Left ventricle myocardium superior (tissue), 1 donor: ENCODE measurements at regions not wholly inside any gene's neighbourhood (a gene's known extent, or its start where the extent isn't known, plus 50 kb on each side); places are given as distances from the start of the nearest gene placed in this dataset.
"Not testable (repeated sequence)": the region's sequence is repeated elsewhere in the genome, so short reads cannot be mapped to it uniquely, and the experiment has no call there.

ENCODE experiments used
- ATAC-seq: fragments of 200-7000 bp; cut with Tn5 transposase; one replicate; pipeline ENCODE4 v1.9.1; 2020; ENCODE audit warnings: mild to moderate bottlenecking, moderate library complexity
- DNase-seq: peaks from one replicate; pipeline ENCODE4 v3.0.0-alpha.2; 2020
- intact Hi-C: fragments of 100-400 bp; cut with micrococcal nuclease; formaldehyde crosslinking; loops from one replicate; pipeline ENCODE4 v1.11.0; 2022
- donor health status: DM: no; HTN: yes; CAD: no; lungs with severe emphysema.

DNA sequence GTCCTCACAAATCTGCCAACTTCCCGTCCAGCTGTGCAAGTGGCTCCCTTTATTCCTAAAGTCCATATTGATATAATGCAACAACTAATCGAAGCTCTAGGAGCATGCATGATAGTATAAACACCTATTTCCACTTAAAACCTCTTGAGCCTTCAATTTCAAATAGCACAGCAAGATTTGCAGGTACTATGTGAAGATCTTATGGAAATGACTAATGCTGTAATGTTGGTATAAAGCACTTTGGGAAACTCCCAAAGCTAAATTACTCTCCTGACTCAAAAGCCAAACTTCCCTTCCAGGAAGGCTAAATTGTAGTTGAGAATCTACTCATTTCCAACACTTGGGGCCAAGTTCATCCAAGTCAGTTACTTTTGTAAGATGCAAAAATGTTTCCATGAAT, 287.6 kb upstream of the CDH11 start:
- intact Hi-C loops: no loop called here
- no peak for ATAC-seq
- no peak for DNase-seq

DNA sequence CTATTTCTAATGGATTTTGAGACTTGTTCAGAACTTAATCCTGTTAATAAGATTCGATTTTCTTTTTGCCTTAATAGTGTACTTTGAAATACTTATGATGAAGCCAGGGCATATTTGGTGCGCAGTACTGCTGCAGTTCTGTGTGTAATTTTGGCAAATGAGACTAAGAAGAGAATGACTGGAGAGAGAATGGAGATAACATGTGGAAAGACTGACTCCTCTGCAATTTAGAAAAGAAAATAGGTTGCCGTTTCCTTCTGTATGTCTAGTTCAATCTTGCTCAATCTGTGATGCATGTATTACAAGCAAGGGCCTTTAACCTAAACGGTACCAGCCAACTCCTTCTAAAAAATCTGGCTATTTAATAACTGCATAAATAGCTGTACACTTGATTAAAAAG, 285.1 kb upstream of the CDH11 start:
- intact Hi-C loops: no loop called here
- ATAC-seq: no peak
- no peak for DNase-seq

DNA sequence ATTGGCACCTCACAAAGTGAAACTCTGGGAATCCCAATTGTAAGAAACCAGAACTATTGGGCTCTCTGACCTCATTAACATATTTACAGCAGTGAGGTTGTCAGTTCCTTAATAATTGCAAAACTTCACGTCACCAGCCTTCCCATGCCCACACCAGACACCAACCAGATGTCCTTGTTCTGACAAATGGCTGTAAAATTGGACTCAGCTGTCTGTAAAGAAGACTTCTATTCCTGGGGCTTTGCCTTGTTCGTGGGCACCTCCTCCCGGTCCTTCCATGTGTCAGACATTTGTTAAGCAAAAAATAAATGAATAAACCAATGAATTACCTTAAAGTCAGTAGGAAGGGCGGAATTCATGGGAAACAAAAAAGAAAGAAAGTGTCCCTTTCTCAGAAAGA, 284.3 kb upstream of the CDH11 start:
- intact Hi-C loops: no loop called here
- ATAC-seq (no peak), DNase-seq (no peak)

DNA sequence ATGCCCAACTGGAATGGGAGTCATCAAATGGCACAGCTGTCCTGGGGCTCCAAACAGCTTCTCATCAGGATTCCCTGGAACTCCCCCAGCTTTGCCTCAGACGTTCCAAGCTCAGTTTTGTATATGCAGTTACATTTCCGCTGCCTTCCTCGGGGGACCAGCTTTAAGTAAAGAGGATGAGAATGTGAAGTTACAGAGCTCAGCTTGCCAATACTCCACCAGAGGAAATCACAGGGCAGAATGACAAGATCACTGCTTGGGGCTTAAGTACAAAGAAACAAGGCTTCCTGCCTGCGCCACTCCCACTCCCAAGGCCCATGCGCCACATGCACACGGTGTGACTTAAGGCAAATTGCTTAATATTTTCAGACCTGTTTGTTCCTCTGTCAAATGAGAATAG, 272.4 kb upstream of the CDH11 start:
- ATAC-seq (no peak), DNase-seq (no peak)
- intact Hi-C loops: no loop called here

DNA sequence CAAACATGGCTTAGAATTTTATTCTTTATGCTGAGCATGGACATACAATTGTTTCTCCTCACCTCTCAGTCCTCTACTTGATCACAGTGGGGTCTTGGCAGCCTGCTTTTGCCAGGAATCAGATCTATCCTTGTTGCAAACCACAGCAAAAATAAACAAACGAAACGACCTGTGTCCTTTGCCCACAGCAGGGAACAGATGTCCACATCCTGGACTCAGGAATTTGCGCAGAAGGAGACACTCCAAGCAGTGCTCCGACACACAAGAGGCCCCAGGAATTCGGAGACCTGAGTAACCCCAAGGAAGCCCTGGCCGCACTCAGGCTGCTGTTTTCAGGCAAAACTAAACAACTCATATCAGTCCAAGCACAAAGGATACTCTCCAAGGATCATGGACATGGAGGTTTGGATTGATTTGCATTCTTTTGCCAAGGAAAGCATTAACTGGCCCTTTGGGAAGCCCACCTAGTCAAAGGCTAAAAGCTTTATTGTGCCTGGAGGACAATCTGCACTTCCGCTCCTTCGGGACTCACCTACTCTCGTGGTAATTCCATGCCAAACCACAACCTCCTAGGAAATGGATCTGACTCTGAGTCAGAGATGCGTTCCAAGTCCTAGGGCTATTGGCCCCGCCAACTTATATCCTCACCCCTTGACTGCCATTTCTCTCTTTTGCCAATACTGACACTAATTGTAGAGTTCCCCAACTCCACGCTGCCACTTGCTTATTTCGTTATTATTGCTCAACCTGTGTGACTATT, 271.1 kb upstream of the CDH11 start:
- DNase-seq (no peak), ATAC-seq (no peak)
- intact Hi-C loops: no loop called here

DNA sequence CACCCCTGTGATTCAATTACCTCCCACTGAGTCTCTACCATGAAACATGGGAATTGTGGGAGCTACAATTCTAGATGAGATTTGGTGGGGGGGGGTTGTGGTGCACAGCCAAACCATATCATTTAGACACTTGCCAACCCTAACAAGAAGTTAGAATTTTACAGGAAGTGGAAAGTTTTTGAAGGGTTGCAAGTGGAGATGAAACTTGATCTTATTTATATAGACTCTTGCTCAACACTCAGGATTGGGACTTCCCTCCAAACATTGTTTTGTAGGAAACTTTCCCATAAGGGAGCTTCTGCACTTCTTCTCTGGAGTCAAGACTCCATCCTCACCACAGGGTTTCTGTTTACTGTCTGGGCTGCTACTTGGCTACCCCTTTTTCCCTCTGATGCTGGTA, 266.7 kb upstream of the CDH11 start:
- ATAC-seq: no peak
- intact Hi-C loops: no loop called here
- DNase-seq: no peak

DNA sequence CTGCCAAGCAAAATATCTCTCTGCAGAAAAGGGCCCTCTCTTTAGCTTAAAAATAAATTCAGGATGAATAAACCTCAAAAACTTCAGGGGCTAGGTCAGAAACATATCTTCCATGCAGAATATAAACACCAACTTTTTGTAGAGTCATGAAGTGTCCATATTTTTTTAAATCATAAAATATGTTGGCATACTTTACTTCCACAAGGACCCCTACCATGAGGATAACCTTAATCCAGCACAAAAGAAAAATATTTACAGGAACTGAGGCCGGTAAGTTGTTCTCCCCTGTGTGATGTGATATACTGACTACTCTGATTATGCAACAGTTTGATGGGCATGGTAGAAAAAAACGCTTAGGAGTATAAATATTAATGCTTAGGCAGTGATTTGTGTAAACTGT, 264.8 kb upstream of the CDH11 start:
- ATAC-seq (no peak), DNase-seq (no peak)
- intact Hi-C loops: no loop called here

DNA sequence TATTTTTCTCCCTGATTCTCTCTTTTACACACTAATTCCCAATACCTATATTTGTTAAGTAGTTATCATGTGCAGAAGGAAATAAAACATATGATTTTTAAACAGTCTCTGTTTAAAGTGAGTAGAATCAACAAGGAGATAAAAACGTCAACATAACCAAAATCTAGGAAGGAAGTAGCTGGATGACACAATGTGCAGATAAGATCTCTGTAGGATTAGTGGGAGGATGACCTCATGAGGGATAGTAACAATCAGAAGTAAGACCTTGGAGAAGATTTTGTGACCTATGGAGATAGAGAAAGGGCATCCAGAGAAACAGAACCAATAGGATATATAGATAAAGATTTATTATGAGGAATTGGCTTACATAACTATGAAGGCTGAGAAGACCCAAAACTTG, 262.6 kb upstream of the CDH11 start:
- intact Hi-C loops: no loop called here
- ATAC-seq (no peak), DNase-seq (no peak)

DNA sequence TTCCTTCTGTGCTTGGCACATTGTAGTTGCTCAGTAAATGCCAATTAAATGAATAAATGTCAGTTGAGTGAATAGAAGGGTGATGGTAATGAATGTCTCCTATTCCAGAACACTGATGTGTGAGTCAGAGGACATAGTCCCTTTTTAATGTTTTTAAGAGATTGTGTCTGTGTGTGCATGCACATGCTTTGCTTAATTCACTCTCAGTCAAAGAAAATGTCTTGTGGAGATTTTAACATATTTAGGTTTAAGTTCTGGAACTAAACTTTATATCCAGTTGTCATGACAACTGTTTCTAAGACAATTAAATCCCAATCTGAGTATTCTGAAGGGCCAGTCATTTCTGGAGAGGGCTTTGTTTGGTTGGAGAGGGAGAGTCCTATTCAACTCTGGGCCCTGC, 255.3 kb upstream of the CDH11 start:
- no peak for ATAC-seq
- no peak for DNase-seq
- intact Hi-C loops: no loop called here

DNA sequence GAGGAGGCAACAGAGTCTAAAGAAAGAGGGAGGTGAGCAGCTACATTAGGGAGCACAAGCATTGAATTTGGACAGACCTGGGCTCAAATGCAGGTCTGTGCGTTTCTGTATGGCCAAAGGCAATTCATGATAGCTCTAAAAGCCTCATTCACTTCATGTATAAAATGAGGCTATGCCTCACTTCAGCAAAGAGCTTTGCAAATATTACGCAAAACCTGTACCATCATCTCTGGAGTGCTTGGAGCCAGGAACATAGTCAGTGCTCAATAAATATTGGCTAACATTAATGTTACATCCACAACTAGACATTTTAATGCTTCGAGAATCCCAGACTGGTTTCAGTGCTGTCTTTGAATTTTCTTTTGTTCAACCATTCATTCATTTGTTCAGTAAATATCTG, 254.7 kb upstream of the CDH11 start:
- no peak for DNase-seq
- intact Hi-C loops: no loop called here
- no peak for ATAC-seq

DNA sequence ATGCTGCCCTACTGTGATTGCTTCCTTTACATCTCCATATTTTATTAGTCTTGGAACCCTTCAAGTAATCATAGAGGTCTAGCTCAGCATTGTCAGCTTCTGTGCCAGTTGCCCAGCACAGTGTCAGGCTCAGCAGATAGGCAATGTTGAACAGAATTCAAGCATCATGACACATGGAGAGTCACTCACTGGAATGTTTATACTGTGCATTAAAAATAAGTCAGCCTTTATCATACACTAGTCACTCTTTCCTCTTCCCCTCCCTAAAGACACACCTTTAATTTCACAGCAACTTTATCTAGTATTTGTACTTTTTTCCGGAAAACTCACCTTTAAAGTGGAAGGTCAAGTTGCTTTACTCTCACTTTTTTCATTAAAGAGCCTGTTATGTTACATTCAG, 253.8 kb upstream of the CDH11 start:
- no peak for DNase-seq
- no peak for ATAC-seq
- intact Hi-C loops: no loop called here

DNA sequence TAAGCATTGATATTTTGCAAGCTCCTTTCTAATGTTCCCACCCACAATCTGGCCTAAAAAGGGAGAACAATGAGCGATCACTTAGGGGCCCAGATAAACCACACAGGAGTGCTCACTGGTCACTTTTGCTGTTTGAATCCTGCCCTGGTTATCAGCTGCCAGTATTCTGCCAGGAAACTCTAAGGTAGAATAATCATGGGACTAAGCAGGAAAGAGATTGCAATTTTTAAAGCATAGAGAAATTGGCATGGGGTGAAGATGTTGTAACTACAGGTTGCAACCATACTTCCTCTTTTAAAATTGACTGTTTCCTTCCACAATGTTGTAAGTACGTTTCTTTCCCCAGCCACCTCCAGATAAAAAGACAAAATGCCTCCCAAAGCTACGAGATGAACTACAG, 251.2 kb upstream of the CDH11 start:
- DNase-seq: no peak
- intact Hi-C loops: no loop called here
- no peak for ATAC-seq

DNA sequence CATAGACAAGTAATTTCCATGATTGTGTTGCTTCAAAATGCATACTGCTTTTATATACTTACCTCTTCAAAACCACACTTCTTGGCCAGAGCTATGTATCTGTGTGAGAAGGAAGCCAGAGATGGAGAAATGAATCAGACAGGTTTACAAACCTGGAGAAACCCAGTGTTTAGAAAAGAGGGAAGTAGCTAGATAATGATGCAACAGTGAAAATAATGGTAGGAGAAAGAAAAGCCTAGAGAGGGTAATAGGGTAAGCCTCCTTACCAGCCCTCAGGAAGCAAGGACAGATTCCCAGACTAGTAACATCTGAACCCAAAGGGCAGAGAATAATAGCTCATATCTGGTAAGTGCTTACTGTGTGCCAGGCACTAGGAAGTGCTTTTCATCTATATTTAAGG, 250.3 kb upstream of the CDH11 start:
- intact Hi-C loops: no loop called here
- DNase-seq: no peak
- no peak for ATAC-seq

DNA sequence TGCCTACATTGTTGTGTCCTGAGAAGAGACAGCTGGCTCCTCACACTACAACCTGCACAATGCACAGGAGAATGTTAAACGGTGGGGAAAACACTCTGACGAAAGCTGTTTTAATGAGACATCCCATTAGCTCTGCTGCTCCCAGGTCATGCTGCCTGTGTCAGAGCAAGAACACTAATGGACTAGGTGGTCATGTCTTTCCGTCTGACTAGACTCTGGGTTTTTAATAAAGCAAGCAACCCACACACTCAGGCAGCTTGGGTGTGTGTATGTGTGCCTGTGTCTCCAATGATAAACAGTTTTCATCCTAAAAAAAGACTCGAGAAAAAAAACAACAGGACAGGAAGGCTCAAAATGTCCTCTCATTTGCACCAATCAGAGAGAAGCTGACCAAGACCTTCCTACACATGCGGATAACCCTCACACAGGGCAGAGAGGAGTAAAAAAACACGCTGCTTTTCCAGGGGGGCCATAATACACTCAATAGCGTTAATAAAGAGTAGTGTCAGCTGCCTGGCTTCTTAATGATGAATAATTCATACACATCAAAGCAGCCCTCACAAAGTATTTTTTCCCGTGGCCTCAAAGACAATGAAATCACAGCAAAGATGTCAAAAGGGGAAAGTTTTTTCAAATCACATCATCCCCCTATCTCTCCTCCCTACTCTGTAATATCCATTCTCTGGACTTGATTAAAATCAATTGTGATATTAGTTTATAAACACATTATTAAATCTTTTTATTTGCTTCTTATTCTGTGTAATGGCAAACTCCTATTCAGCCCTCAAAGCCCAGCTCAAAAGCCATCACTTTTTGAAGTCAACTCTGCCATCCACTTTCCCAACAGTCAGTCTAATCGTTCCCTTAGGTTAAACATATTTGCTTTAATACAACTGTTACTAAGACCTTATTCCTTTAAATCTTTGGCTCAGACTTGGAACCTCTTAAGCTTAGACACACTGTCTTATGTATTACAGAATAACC, 244.2 kb upstream of the CDH11 start:
- intact Hi-C loops: no loop called here
- ATAC-seq: no peak
- no peak for DNase-seq

DNA sequence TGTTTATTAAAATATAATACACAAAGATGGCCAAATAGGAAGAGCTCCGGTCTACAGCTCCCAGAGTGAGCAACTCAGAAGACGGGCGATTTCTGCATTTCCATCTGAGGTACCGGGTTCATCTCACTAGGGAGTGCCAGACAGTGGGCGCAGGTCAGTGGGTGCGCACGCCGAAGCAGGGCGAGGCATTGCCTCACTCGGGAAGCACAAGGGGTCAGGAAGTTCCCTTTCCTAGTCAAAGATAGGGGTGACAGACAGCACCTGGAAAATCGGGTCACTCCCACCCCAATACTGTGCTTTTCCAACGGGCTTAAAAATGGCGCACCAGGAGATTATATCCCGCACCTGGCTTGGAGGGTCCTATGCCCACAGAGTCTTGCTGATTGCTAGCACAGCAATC, 234.9 kb upstream of the CDH11 start:
- DNase-seq, intact Hi-C loops, ATAC-seq: not testable (repeated sequence)

DNA sequence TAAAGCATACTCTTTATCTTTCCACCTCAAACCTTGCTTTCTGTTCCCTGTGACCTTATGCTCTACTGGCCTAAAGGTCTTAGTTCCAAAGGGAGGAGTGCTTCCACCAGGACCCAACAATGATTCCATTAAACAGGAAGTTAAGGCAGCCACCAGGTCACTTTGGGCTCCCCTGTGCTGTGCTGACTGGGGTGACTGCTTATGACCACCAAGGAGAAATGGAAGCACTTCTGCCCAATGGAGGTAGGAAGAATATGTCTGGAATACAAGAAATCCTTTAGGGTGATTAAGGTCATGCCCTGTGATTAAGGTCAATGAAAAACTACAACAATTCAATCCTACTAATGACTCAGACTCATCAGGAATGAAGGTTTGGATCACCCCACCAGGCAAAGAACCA, 233.8 kb upstream of the CDH11 start:
- DNase-seq (no peak), ATAC-seq (no peak)
- intact Hi-C loops: no loop called here

DNA sequence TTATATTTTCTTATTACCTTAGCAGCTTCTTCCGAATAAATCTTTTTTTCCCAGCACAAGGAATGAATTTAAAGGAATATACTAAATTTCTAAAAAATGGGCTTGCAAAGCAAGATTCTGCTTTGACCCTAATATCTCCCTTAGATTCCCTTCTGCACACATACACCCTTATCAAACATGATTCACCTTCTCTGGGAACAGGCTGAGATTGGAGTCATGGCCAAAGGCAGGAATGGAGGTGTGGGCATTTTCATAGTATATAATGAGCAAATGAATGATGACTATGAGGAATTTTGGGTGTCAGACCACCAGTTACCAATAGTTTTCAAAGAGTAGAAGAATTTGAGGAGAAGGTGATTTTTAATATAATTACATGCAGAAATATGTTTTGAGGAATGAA, 231.3 kb upstream of the CDH11 start:
- no peak for ATAC-seq
- no peak for DNase-seq
- intact Hi-C loops: no loop called here

DNA sequence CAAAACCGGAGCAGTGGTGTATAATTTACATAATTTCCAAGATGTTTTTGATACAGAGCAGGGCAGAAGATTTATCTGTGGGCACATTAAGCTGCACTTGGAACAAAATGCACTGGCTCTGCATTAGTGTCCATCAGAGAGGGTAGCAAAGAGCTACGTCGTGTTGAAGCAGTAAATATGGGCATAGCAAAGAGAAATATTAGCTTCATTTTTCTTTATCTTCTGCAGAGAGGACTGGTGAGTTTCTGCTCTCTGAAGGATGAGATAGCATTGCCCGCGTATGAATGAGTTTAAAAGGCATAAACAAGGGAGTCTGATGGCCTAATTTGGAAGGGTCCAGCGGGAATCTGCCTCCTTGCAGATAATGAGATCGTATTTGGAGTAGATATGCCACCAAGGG, 227.8 kb upstream of the CDH11 start:
- DNase-seq (no peak), ATAC-seq (no peak)
- intact Hi-C loops: no loop called here

DNA sequence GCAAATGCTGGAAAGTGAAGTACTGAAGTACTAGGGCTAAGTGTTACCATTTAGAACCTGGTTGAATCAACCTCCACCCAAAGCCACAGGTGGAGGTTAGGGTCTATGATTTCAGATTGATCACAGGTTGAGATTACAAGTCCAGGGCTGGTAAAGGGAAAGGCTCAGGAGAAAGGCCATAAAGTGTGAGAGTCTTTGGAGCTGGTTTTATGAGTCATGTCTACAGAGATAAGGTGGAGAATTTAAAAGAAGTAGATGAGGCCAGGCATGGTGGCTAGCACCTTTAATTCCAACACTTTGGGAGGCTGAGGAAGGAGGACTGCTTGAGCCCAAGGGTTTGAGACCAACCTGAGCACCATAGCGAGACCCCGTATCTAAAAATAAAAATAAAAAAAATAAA, 221.7 kb upstream of the CDH11 start:
- intact Hi-C loops: no loop called here
- ATAC-seq (no peak), DNase-seq (no peak)

DNA sequence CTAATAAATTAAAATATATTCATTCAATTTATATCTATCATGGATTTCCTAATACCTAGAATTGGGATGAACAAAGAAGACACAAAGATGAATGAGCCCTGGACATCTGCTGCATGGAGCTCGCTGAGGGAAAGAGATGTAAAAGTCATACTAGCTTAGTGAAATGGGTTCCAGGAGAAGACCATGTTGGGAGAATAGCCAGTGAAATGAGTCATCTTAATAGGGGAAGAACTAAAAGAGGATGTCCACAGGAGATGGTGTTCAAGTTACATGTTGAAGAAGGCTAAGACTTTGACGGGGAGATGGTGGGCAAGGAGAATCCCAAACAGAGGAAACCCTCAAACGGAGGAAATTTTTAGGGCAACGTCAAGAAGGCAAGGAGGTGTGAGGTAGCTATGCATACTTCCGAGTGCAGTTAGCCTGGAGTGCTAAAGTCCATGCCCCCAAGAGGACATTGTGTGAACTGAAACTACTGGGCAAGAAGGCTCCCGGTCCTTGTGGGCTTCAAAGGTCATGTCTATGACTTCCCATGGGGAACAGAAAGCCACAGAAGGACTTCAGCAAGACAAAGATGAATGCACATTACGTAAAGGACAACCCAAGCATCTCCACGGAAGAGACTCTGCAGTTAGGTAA, 220.5 kb upstream of the CDH11 start:
- no peak for DNase-seq
- ATAC-seq: no peak
- intact Hi-C loops: no loop called here
